ENCODE measurements at regions not wholly inside any gene's neighbourhood (a gene's known extent, or its start where the extent isn't known, plus 50 kb on each side); places are given as distances from the start of the nearest gene placed in this dataset.
A peak's percentile ranks its signal among the peaks of the same experiment; 100 is the strongest.

DNA sequence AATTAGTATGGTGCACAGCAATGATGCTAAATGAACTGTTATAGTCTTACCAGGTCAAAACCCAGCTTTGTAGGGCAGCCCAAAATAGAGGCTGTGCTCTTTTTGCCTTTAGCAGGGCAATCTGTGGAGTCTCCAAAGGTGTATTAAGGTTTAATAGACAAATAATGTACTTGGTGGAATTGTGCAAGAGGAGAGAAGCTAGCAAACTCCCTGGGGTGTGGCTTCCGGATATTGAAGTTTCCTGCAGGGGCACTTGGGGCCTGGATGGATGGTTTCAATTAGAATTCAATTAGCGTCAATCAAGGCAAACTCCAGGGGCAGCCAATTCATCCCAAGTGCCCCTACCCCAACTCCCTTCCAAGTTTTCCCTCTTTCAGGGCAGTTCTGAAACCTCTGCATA, 285.8 kb downstream of the UTP18 start:
- Histone ChIP-seq H3K4me3 (no peak overlapping the region), H3K27ac (no peak overlapping the region), H3K36me3 (no peaks in the 10 kb centered on the region), H3K9me3 (no peaks in the 10 kb centered on the region), H3K4me1 (no peaks in the 10 kb centered on the region), H3K27me3 (no peaks in the 10 kb centered on the region)
- intact Hi-C loops (cut with DNase I), result no loop called here
- DNase-seq (no peak), ATAC-seq (no peak)
- TF ChIP-seq CTCF (IDR thresholded peaks at IDR 0.05), result no peak

GRCh38 chr17:51548125-51548524, 287.8 kb downstream of the UTP18 start:
- Histone ChIP-seq H3K4me1 (no peaks in the 10 kb centered on the region), H3K4me3 (no peak overlapping the region), H3K36me3 (no peaks in the 10 kb centered on the region), H3K27me3 (no peaks in the 10 kb centered on the region), H3K27ac (no peak overlapping the region), H3K9me3 (no peaks in the 10 kb centered on the region)
- ATAC-seq, result peak; percentile 60
- TF ChIP-seq CTCF (IDR thresholded peaks at IDR 0.05), result no peak
- DNase-seq, result no peak
- intact Hi-C loops (cut with DNase I), result no loop called here

DNA sequence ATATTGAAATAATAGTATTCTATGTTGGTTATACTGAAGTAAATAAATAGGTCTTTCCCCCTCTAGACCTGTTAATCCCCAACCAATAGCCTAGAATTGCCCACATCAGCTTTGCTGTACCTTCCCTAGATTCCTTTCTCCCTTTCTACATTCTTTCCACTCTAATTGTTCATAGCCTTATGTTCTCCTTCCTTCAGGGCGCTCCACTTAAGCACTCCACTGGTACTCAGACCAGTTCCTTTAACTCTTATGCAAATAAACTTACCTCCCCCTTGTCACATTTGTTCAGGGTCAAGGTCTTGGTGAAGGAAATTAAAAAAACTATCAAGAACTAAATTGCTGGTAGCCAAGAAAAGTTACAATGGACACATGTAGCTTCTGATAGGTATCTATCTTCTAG, 294.8 kb downstream of the UTP18 start:
- peak in 2 of 4 donors; percentile 1 to 20 for DNase-seq
- no peaks in the 10 kb centered on the region for H3K9me3 ChIP-seq
- no peak overlapping the region for H3K4me3 ChIP-seq
- no peak for TF ChIP-seq CTCF (IDR thresholded peaks at IDR 0.05)
- peaks cover 0 to 9% of the 10 kb centered on the region in 2 donors for H3K27me3 ChIP-seq
- H3K27ac ChIP-seq, result no peak overlapping the region
- H3K36me3 ChIP-seq, result no peaks in the 10 kb centered on the region
- intact Hi-C loops (cut with DNase I), result no loop called here
- H3K4me1 ChIP-seq, result no peaks in the 10 kb centered on the region
- peak; percentile 94 for ATAC-seq

DNA sequence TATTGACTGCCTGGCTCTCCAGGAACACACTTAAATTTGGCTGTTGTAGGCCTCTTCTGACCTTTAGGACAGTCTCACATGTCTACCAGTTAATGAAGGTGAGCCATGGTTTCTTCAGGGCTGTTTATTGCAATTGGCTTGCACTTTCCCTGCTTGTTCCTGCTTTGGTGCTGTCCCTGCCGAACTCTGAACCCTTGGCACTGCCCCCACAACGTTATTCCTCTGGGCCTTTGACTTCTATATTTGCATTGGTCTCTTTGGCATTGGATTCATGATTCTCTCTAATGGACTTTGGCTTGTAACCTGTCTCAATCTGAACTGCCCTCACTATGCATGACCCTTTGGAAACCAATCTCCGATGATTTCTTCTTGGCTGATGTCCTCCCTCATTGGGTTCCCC, 299.4 kb downstream of the UTP18 start:
- H3K27me3 ChIP-seq, result peaks cover 0 to 4% of the 10 kb centered on the region in 2 donors
- no peak overlapping the region for H3K27ac ChIP-seq
- H3K9me3 ChIP-seq, result no peaks in the 10 kb centered on the region
- no peak for TF ChIP-seq CTCF (IDR thresholded peaks at IDR 0.05)
- intact Hi-C loops (cut with DNase I), result no loop called here
- no peak for DNase-seq
- ATAC-seq, result no peak
- no peak overlapping the region for H3K4me3 ChIP-seq
- H3K4me1 ChIP-seq, result no peaks in the 10 kb centered on the region
- no peaks in the 10 kb centered on the region for H3K36me3 ChIP-seq

GRCh38 chr17:51560398-51560797, 300.1 kb downstream of the UTP18 start:
- Histone ChIP-seq H3K9me3 (no peaks in the 10 kb centered on the region), H3K4me1 (no peaks in the 10 kb centered on the region), H3K27ac (no peak overlapping the region), H3K4me3 (no peak overlapping the region), H3K36me3 (no peaks in the 10 kb centered on the region), H3K27me3 (peaks cover 0 to 4% of the 10 kb centered on the region in 2 donors)
- intact Hi-C loops (cut with DNase I), result no loop called here
- DNase-seq (no peak), ATAC-seq (no peak)
- no peak for TF ChIP-seq CTCF (IDR thresholded peaks at IDR 0.05)

Data from left lung (tissue), 4 donors.